ENCODE measurements at regions not wholly inside any gene's neighbourhood (a gene's known extent, or its start where the extent isn't known, plus 50 kb on each side); places are given as distances from the start of the nearest gene placed in this dataset.

DNA sequence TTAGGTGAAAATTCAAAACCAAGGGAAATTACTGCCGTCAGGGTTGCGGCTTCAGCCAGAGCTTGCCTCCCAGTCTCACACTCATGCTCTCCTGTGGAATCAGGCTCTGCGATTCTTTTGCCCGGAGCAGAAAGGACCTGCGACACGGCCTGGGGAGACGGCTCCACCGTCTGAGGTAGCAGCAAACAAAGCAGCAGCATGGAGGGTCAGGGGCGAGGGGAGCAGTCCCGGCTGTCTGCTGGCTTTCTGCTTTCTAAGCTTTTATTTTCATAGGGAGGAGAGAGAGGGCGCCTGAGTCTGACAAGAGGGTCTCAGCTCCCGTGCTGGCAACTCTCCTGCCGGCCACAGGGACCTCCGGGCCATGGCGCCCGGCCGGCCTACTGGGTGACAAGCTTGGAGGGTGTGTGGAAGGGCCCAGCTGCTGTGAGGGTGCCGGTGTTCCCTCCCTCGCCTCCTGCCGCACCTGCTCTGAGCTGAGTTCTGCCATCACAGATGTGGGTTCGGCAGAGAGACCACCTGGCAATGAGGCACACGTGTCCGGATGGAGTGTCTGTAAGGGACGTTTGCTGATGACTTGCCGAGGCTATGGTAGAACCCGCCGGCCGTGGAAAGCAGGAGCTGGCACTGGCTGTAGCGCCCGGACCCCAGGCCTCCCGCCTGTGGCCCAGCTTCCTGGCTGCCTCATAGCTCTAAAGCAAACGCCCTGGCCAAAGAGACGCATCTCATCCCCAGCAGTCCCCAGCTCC, 66.2 kb upstream of the CTDP1 start:
- DNase-seq: no peak
- Histone ChIP-seq H3K4me1 (peaks cover 0 to 6% (median 3%) of the 10 kb centered on the region in 4 donors), H3K9me3 (peaks cover 0 to 4% (median 0%) of the 10 kb centered on the region in 4 donors), H3K36me3 (no peaks in the 10 kb centered on the region), H3K27me3 (peaks cover 0 to 68% (median 12%) of the 10 kb centered on the region in 3 donors), H3K27ac (no peak overlapping the region), H3K4me3 (no peak overlapping the region)
- intact Hi-C loops (cut with DNase I; ENCODE audit: low total_unique reads): no loop called here
- 76 to 83% (median 80%) methylated on average over 25 to 33 of the region's 33 CpGs for WGBS, 5 donors
- TF ChIP-seq POLR2A (IDR thresholded peaks at IDR 0.05) (no peak), POLR2AphosphoS5 (IDR thresholded peaks at IDR 0.05) (no peak), EP300 (IDR thresholded peaks at IDR 0.05) (no peak)
- TF ChIP-seq, protein P1, sequence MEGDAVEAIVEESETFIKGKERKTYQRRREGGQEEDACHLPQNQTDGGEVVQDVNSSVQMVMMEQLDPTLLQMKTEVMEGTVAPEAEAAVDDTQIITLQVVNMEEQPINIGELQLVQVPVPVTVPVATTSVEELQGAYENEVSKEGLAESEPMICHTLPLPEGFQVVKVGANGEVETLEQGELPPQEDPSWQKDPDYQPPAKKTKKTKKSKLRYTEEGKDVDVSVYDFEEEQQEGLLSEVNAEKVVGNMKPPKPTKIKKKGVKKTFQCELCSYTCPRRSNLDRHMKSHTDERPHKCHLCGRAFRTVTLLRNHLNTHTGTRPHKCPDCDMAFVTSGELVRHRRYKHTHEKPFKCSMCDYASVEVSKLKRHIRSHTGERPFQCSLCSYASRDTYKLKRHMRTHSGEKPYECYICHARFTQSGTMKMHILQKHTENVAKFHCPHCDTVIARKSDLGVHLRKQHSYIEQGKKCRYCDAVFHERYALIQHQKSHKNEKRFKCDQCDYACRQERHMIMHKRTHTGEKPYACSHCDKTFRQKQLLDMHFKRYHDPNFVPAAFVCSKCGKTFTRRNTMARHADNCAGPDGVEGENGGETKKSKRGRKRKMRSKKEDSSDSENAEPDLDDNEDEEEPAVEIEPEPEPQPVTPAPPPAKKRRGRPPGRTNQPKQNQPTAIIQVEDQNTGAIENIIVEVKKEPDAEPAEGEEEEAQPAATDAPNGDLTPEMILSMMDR (IDR thresholded peaks at IDR 0.05): no peak

DNA sequence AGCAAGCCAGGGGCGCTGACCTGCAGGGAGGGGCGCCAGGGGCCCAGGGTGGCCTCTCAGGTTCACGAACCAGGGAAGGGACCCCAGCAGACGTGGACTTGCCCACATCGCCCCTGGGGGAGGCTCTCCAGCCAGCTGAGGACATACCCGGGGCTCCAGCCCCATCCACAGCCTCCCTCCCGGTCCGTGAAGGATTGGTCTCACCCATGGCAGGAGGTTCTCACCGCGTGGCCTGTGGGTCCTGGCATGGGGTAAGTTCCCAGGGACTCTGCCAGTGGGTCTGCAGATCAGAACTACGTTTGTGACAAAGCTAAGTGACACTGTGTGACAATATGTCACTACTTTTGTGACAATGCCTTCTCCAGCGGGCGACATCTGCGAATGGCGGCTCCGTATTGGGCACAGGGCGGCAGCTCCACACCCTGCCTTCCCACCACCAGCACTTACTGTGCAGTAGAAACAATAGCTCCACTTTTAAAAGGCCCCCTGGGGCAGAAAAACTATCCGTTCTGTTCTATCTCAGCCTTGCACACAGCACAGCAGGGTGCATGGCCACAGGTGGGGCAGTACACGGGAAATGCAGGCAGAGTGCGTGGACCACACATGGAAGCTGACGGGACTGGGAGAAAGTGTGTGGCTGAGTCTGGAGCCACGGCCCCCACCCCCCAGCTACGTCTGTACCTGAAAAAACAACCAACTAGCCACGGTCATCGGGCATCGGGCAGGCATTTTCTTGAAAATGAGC, 65.2 kb upstream of the CTDP1 start:
- Histone ChIP-seq H3K9me3 (peaks cover 0 to 6% (median 0%) of the 10 kb centered on the region in 4 donors), H3K27ac (no peak overlapping the region), H3K36me3 (no peaks in the 10 kb centered on the region), H3K4me1 (peaks cover 0 to 6% (median 3%) of the 10 kb centered on the region in 4 donors), H3K27me3 (peaks cover 0 to 58% (median 12%) of the 10 kb centered on the region in 3 donors), H3K4me3 (no peak overlapping the region)
- intact Hi-C loops (cut with DNase I; ENCODE audit: low total_unique reads): no loop called here
- no peak for DNase-seq
- no peak for TF ChIP-seq POLR2AphosphoS5 (IDR thresholded peaks at IDR 0.05)
- no peak for TF ChIP-seq POLR2A (IDR thresholded peaks at IDR 0.05)
- no peak for TF ChIP-seq EP300 (IDR thresholded peaks at IDR 0.05)
- TF ChIP-seq, protein P1 (IDR thresholded peaks at IDR 0.05): no peak
- WGBS, 5 donors: 81 to 89% (median 84%) methylated on average over 23 to 26 of the region's 26 CpGs

DNA sequence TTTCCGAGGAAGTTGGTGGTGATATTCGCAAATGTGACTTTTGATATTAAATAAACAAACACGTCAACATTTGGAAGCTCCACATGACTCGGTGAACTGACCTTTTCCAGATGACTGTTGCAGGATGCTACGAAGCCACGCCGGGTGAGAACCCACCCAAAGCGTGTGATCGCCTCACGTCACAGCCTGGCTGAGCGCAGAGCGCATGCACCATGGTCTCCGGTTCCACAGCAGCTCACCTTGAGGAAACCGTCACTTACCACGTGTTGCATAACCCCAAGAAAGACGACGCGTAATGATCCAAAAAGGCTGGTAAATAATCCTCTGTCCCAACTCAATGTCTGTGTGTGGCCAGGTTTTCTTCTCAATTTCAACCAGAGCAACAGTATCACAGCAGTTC, 64.5 kb upstream of the CTDP1 start:
- 86 to 89% (median 86%) methylated on average over 18 of the region's 18 CpGs for whole genome bisulfite sequencing, 5 donors

DNA sequence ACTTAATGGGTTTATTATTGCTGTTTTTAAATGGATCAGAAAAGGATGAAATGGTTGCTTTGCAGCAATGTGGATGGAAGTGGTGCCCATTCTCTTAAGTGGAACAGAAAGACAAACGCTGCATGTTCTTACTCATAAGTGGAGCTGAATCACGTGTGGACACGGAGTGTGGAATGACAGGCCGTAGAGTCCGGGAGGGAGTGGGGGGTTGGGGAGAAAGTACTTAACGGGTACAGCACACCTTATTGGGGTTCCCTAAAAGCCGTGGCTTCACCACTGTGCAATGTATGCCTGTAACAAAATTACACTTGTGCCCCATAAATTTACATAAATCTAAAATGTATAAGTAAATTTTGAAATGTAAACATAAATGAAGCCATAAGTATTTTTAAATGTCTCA, 64.0 kb upstream of the CTDP1 start:
- no peaks in the 10 kb centered on the region for H3K36me3 ChIP-seq
- H3K27me3 ChIP-seq: peaks cover 0 to 54% (median 12%) of the 10 kb centered on the region in 3 donors
- DNase-seq: no peak
- peaks cover 0 to 8% (median 0%) of the 10 kb centered on the region in 4 donors for H3K9me3 ChIP-seq
- TF ChIP-seq EP300 (IDR thresholded peaks at IDR 0.05): no peak
- TF ChIP-seq POLR2A (IDR thresholded peaks at IDR 0.05): no peak
- TF ChIP-seq, protein P1 (IDR thresholded peaks at IDR 0.05): no peak
- TF ChIP-seq POLR2AphosphoS5 (IDR thresholded peaks at IDR 0.05): no peak
- H3K4me1 ChIP-seq: peaks cover 0 to 6% (median 3%) of the 10 kb centered on the region in 4 donors
- H3K4me3 ChIP-seq: no peak overlapping the region
- intact Hi-C loops (cut with DNase I; ENCODE audit: low total_unique reads): no loop called here
- H3K27ac ChIP-seq: no peak overlapping the region
- WGBS, 5 donors: 71 to 87% (median 78%) methylated on average over 7 of the region's 7 CpGs

More for the DNA sequence above, 64.5 kb upstream of the CTDP1 start:
- no peak overlapping the region for H3K4me3 ChIP-seq
- TF ChIP-seq EP300 (IDR thresholded peaks at IDR 0.05): no peak
- TF ChIP-seq POLR2A (IDR thresholded peaks at IDR 0.05): no peak
- TF ChIP-seq, protein P1 (IDR thresholded peaks at IDR 0.05): no peak
- no peak for TF ChIP-seq POLR2AphosphoS5 (IDR thresholded peaks at IDR 0.05)
- peaks cover 0 to 55% (median 12%) of the 10 kb centered on the region in 3 donors for H3K27me3 ChIP-seq
- no peaks in the 10 kb centered on the region for H3K36me3 ChIP-seq
- peaks cover 0 to 8% (median 0%) of the 10 kb centered on the region in 4 donors for H3K9me3 ChIP-seq
- peaks cover 0 to 6% (median 3%) of the 10 kb centered on the region in 4 donors for H3K4me1 ChIP-seq
- H3K27ac ChIP-seq: no peak overlapping the region
- intact Hi-C loops (cut with DNase I; ENCODE audit: low total_unique reads): no loop called here
- DNase-seq: no peak

Measured in stomach (tissue), 8 donors.